T-helper 17 cell (primary cell): ENCODE measurements at regions not wholly inside any gene's neighbourhood (a gene's known extent, or its start where the extent isn't known, plus 50 kb on each side); places are given as distances from the start of the nearest gene placed in this dataset.

Experiments used
- ATAC-seq: fragments of 150-1000 bp; cut with Tn5 transposase; 2 replicates; pipeline ENCODE4 v1.10.0; 2021; ENCODE audit warnings: mild to moderate bottlenecking, moderate library complexity
- DNase-seq, 3 donors: peaks; one replicate each; pipeline versions ENCODE4 v3.0.0 to v3.0.0-alpha.2; 2020 to 2021
- H3K9me3 ChIP-seq: one replicate; pipeline ENCODE4 v1.7.0; 2013; ENCODE audit warnings: low read length, mild to moderate bottlenecking; ENCODE audit not compliant: control insufficient read depth, poor library complexity, severe bottlenecking
- H3K27ac Mint-ChIP-seq: one replicate; pipeline ENCODE4 v1.8.0; 2022; ENCODE audit warnings: mild to moderate bottlenecking, moderate library complexity, mixed read lengths
- H3K27me3 Mint-ChIP-seq: one replicate; pipeline ENCODE4 v1.8.0; 2022; ENCODE audit warnings: mixed read lengths
- H3K36me3 Mint-ChIP-seq: one replicate; pipeline ENCODE4 v1.8.0; 2022; ENCODE audit warnings: low read depth, mixed read lengths
- H3K4me1 Mint-ChIP-seq: one replicate; pipeline ENCODE4 v1.8.0; 2022; ENCODE audit warnings: mild to moderate bottlenecking, mixed read lengths
- H3K4me3 Mint-ChIP-seq: one replicate; pipeline ENCODE4 v1.8.0; 2022; ENCODE audit warnings: mild to moderate bottlenecking, moderate library complexity, mixed read lengths

GRCh38 chr7:46637793-46638735 is 717.0 kb upstream of the IGFBP3 start:
- no peaks in the 10 kb centered on the region for H3K27me3 Mint-ChIP-seq
- H3K4me3 Mint-ChIP-seq: no peak overlapping the region
- H3K9me3 ChIP-seq: peaks cover 4% of the 10 kb centered on the region
- no peak overlapping the region for H3K27ac Mint-ChIP-seq
- DNase-seq: no peak
- no peak for ATAC-seq
- no peaks in the 10 kb centered on the region for H3K36me3 Mint-ChIP-seq
- H3K4me1 Mint-ChIP-seq: no peaks in the 10 kb centered on the region

GRCh38 chr7:46636022-46636421 is 715.0 kb upstream of the IGFBP3 start:
- Mint-ChIP-seq H3K27ac (no peak overlapping the region), H3K36me3 (no peaks in the 10 kb centered on the region), H3K4me3 (no peak overlapping the region), H3K4me1 (no peaks in the 10 kb centered on the region), H3K27me3 (no peaks in the 10 kb centered on the region)
- no peak for ATAC-seq
- DNase-seq: no peak
- H3K9me3 ChIP-seq: peaks cover 4% of the 10 kb centered on the region

GRCh38 chr7:46633630-46634240 is 712.7 kb upstream of the IGFBP3 start:
- DNase-seq (no peak), ATAC-seq (no peak)
- H3K27me3 Mint-ChIP-seq: no peaks in the 10 kb centered on the region
- H3K4me1 Mint-ChIP-seq: no peaks in the 10 kb centered on the region
- no peak overlapping the region for H3K27ac Mint-ChIP-seq
- H3K36me3 Mint-ChIP-seq: no peaks in the 10 kb centered on the region
- no peaks in the 10 kb centered on the region for H3K9me3 ChIP-seq
- H3K4me3 Mint-ChIP-seq: no peak overlapping the region

- no peaks in the 10 kb centered on the region for H3K9me3 ChIP-seq
- H3K4me1 Mint-ChIP-seq: no peaks in the 10 kb centered on the region
- H3K27me3 Mint-ChIP-seq: no peaks in the 10 kb centered on the region
- DNase-seq: no peak
- H3K4me3 Mint-ChIP-seq: no peak overlapping the region
- H3K36me3 Mint-ChIP-seq: no peaks in the 10 kb centered on the region
- no peak overlapping the region for H3K27ac Mint-ChIP-seq
- no peak for ATAC-seq
Measured at GRCh38 chr7:46633200-46633599, 712.1 kb upstream of the IGFBP3 start.

- no peaks in the 10 kb centered on the region for H3K9me3 ChIP-seq
- Mint-ChIP-seq H3K4me3 (no peak overlapping the region), H3K27me3 (no peaks in the 10 kb centered on the region), H3K36me3 (no peaks in the 10 kb centered on the region), H3K4me1 (no peaks in the 10 kb centered on the region), H3K27ac (no peak overlapping the region)
- DNase-seq (no peak), ATAC-seq (no peak)
Measured at GRCh38 chr7:46630031-46630430, 709.0 kb upstream of the IGFBP3 start.

- no peaks in the 10 kb centered on the region for H3K9me3 ChIP-seq
- no peak overlapping the region for H3K4me3 Mint-ChIP-seq
- no peak for ATAC-seq
- no peaks in the 10 kb centered on the region for H3K27me3 Mint-ChIP-seq
- H3K27ac Mint-ChIP-seq: no peak overlapping the region
- no peaks in the 10 kb centered on the region for H3K4me1 Mint-ChIP-seq
- no peaks in the 10 kb centered on the region for H3K36me3 Mint-ChIP-seq
- DNase-seq: no peak
Measured at GRCh38 chr7:46628389-46628788, 707.3 kb upstream of the IGFBP3 start.

- Mint-ChIP-seq H3K4me3 (no peak overlapping the region), H3K4me1 (no peaks in the 10 kb centered on the region), H3K27ac (no peak overlapping the region), H3K36me3 (no peaks in the 10 kb centered on the region), H3K27me3 (no peaks in the 10 kb centered on the region)
- H3K9me3 ChIP-seq: no peaks in the 10 kb centered on the region
- no peak for ATAC-seq
- no peak for DNase-seq
Measured at GRCh38 chr7:46626691-46627310, 705.7 kb upstream of the IGFBP3 start.

- no peak overlapping the region for H3K4me3 Mint-ChIP-seq
- H3K27ac Mint-ChIP-seq: no peak overlapping the region
- H3K9me3 ChIP-seq: no peaks in the 10 kb centered on the region
- no peak for ATAC-seq
- no peaks in the 10 kb centered on the region for H3K36me3 Mint-ChIP-seq
- no peaks in the 10 kb centered on the region for H3K4me1 Mint-ChIP-seq
- DNase-seq: no peak
- H3K27me3 Mint-ChIP-seq: no peaks in the 10 kb centered on the region
Measured at GRCh38 chr7:46626261-46626660, 705.2 kb upstream of the IGFBP3 start.

- no peaks in the 10 kb centered on the region for H3K9me3 ChIP-seq
- Mint-ChIP-seq H3K4me1 (no peaks in the 10 kb centered on the region), H3K27ac (no peak overlapping the region), H3K4me3 (no peak overlapping the region), H3K36me3 (no peaks in the 10 kb centered on the region), H3K27me3 (no peaks in the 10 kb centered on the region)
- ATAC-seq: no peak
- DNase-seq: no peak
Measured at GRCh38 chr7:46625032-46625431, 704.0 kb upstream of the IGFBP3 start.

GRCh38 chr7:46622251-46622650 is 701.2 kb upstream of the IGFBP3 start:
- no peak for DNase-seq
- Mint-ChIP-seq H3K27me3 (no peaks in the 10 kb centered on the region), H3K36me3 (no peaks in the 10 kb centered on the region), H3K4me1 (no peaks in the 10 kb centered on the region), H3K27ac (no peak overlapping the region), H3K4me3 (no peak overlapping the region)
- no peak for ATAC-seq
- H3K9me3 ChIP-seq: no peaks in the 10 kb centered on the region

GRCh38 chr7:46619723-46620310 is 698.7 kb upstream of the IGFBP3 start:
- Mint-ChIP-seq H3K36me3 (no peaks in the 10 kb centered on the region), H3K27ac (no peak overlapping the region), H3K4me3 (no peak overlapping the region), H3K4me1 (no peaks in the 10 kb centered on the region), H3K27me3 (no peaks in the 10 kb centered on the region)
- ATAC-seq (no peak), DNase-seq (no peak)
- H3K9me3 ChIP-seq: no peaks in the 10 kb centered on the region

- Mint-ChIP-seq H3K27ac (no peak overlapping the region), H3K27me3 (no peaks in the 10 kb centered on the region), H3K4me1 (peaks cover 3% of the 10 kb centered on the region), H3K36me3 (no peaks in the 10 kb centered on the region), H3K4me3 (no peak overlapping the region)
- DNase-seq: no peak
- no peaks in the 10 kb centered on the region for H3K9me3 ChIP-seq
- no peak for ATAC-seq
Measured at GRCh38 chr7:46616636-46617035, 695.6 kb upstream of the IGFBP3 start.

GRCh38 chr7:46613551-46613950 is 692.5 kb upstream of the IGFBP3 start:
- DNase-seq (no peak), ATAC-seq (no peak)
- Mint-ChIP-seq H3K27me3 (no peaks in the 10 kb centered on the region), H3K36me3 (no peaks in the 10 kb centered on the region), H3K27ac (no peak overlapping the region), H3K4me1 (peaks cover 3% of the 10 kb centered on the region), H3K4me3 (no peak overlapping the region)
- no peaks in the 10 kb centered on the region for H3K9me3 ChIP-seq
